HG03025 (cell line): ENCODE measurements at regions not wholly inside any gene's neighbourhood (a gene's known extent, or its start where the extent isn't known, plus 50 kb on each side); places are given as distances from the start of the nearest gene placed in this dataset.

Source experiments
- ATAC-seq: cut with Tn5 transposase; IDR thresholded peaks from one replicate; pipeline ENCODE4 v1.9.1; 2021; ENCODE audit warnings: mild to moderate bottlenecking, moderate library complexity; ENCODE audit not compliant: unreplicated experiment, low FRiP score

DNA sequence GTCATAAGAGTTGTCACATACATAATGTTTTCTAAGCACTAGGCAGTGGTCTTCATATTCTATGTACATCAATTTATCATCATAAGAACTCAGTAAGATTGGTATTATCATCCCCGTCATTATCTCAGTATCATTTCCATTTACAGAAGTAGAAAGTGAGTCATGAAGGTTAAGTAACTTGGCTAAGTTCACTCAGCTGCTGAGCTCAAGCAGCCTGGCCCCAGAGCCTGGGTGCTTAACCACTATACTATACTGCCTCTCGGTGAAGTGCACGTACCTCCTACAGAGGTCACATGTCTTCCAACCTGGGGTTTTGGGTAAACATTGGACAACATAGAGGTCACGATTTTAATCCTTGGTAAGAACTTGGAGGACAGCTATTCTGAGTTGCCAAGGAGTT is 161.5 kb upstream of the GATB start:
- no peak for ATAC-seq

DNA sequence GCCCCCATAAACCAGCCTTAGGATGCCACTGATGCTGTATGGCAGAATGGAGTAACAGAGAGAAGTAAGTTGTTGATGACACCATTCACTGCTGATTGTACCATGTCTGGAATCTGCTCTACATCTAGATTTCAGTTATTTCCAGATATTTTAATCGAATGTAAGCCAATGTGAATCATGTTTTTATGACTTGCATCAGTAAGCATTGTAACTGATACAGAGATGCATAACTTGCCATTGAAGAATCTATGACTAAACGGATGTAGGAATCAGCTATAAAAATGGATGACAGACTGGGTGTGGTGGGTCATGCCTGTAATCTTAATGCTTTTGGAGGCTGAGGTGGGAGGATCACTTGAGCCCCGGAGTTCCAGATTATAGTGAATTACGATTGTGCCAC is 161.0 kb upstream of the GATB start:
- no peak for ATAC-seq

DNA sequence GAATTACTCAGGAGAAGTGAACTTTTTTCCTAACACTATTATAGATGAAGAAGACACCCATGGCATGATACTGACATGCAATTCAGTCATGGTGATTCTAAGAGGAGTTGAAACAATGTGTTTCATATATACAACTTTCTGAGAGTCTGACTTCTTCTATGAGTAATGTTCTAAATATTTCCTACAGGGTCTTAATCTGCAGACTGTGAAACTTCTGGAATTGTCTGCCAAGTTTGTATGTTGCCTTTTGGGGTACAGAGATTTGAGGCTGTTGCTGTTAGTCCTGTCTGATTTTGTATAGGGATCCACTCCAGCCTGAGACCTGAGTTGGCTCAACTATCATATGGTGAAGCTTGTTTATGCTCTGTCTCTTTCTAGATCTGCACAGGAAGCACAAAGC is 160.6 kb upstream of the GATB start:
- no peak for ATAC-seq

DNA sequence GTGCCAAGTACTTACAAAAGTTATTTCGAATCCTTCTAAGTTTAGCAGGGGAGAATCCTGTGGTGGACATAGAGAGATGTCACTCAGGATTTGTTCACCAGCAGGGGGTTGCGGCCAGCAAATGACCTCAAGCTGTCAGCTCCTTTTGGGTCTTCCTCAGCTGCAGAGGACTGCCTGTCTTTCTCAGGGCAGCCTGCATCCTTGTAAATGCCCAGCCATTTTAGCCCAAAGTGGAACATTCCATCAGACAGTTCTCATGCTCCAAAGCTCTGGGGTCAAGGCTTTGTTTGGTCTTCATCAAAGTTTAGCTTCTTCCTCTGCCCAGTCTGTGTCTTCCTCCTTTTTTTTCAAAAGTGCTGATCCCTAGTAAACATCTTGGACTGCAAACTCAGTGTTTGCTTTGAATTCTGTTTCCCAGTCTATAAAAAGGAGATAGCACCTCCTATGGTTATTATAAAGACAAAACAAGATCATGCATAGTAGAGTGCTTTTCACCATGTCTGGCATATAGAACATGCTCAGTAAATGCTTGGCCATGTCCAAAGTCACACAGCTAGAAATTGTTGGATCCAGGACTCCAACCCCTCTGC is 156.4 kb upstream of the GATB start:
- ATAC-seq: no peak

DNA sequence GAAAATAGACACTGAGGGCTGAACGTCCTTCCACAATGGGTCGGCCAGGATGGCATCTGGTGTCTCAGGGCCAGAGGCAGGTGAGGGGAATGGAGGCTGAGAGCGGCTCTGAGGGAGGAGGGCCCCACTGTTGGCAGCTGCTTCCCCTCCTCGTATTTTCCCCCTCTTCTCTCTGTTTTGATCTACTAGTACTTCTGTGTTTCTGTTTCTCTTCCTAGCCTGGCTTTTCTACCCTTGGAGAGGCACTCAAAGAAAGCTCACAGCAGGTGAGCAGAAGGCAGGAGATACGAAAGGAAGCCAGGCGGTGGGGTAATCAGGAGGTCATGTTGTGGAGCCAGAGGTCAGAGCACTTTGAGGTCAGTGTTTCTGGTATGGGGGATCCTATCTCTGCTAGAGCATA is 151.8 kb upstream of the GATB start:
- ATAC-seq: no peak

DNA sequence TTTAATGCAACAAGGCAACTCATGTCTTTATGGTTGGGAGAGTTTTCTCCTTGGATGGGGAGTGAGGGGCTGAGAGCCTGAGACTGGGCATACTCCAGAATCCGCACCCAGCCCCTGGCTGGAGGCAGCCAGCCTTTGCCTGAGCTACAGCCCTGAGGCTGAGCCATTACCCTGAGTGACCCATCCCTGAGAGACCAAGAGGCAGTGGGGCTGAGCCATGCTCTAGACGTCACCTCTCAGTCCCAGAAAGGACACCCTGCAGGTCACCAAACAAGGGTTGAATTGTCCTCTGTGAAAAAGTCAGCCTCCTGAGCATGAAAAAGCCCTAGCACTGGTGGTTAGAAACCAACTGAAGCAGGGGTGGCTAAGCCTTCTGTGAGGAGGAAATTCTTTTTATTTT is 151.2 kb upstream of the GATB start:
- ATAC-seq: no peak

DNA sequence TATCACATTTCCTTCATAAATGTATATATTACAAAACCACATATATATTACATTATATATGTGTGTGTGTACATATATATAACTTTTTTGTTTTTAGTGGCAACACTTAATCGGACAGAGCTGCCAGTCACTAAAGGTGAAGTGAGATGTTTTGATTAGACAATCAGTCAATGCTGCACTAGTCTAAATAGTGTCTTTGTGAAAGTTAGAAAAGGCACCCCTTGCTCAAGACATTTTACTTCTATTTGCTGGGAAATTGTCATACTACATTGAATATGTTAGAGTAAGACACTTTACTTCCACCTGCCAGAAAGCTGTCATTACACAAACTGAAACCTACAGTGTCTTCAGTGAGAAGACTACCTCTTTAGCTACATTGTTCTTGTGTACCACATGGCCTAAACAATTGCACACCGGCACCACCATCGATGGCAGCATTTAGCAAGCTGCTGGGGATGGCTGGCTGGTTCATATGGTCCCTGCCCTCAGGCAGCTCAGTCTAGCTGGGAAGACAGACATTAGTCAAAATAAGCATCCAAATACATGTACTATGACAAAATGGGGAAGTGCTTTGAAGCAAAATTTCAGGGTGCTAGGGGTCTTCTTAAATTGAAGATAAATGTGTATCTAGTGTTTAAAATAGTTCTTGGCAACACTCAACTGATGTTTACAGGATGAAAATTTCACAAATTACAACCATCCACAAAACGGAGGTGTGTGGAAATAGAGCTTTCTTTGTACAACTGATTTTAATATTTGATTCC is 148.1 kb upstream of the GATB start:
- no peak for ATAC-seq

DNA sequence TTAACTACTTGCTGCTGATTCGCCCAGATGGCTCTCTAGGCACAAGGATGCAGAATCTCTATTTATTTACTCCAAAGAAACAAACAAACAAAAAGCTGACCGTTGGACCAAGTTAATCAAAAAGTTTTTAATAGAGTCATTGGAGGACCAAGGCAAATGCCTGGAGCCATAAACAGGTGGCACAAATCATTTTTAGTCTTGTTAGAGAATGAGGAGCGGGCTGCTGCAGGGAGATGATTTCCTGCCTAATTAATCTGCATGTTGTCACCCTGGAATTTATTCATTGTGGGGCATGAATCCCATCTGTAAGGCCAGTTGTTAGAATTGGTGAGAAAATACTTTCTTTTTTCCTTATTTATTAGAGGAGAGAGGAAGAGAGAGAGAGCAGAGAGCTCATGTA is 147.4 kb upstream of the GATB start:
- no peak for ATAC-seq

DNA sequence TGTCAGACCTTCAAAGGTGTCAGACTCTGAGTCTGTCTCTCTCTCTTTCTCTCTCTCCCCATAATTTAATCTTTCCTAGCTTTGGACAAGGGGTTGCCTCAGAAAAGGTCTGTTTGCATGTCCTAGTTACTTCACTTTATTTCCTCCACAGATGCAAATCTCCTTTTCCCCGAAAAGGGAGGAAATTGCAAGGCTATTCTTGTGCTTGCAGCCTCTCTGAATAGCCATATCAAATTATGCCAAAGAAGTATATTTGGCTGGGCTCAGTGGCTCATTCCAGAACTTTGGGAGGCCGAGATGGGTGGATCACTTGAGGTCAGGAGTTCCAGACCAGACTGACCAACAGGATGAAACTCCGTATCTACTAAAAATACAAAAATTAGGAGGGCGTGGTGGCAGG is 145.6 kb upstream of the GATB start:
- ATAC-seq: no peak

DNA sequence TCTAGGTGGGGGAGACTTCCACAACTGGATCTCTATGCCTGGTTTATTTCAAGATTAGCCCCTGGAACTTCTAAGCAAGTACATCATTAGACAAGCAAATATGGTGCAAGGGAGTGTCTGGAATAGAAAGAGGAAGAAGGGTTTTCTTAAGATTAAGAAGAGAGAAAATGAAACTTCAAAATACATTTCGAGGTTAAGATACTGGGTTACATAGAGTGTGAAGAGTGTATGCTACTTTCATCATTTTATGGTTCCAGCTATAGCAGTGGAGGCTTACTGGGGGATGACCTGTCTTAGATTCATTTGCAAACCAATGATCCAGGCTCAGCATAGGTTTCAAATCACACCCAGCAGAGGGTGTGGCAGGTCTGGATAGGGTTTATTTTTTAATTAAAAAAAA is 144.4 kb upstream of the GATB start:
- peak; percentile 97 for ATAC-seq

DNA sequence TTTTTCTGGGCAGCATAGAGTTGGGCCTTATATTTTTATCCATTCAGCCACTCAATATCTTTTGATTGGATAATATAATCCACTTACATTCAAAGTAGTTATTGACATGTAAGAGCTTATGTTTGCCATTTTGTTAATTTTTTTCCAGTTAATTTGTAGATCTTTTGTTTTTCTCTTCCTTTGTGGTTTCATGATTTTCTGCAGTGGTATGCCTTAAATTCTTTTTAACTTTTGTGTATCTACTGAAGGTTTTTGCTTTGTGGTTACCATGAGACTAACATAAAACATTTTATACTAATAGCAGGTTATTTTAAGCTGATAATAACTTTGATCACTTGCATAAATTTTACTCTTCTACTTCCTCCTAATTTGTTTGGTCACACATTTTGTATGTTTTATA is 140.8 kb upstream of the GATB start:
- ATAC-seq: no peak

DNA sequence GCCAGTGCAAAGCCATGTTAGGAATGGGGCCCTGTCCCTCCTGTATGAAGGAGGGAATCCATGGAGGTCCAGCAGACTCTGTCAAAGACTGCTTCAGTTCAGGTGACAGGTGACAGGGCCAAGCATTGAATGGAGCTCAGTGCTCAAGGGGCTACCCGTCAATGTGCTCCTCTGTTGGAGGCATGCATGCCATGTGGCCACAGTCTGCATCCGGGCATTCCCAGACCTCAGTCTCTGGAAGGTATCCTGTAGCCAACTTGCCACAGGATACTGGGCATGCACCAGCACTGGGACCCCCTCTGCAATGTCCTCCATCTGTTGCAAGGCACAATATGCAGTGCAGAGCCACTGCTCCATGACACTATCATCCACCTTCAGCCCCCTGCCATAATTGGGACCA is 136.1 kb upstream of the GATB start:
- no peak for ATAC-seq

DNA sequence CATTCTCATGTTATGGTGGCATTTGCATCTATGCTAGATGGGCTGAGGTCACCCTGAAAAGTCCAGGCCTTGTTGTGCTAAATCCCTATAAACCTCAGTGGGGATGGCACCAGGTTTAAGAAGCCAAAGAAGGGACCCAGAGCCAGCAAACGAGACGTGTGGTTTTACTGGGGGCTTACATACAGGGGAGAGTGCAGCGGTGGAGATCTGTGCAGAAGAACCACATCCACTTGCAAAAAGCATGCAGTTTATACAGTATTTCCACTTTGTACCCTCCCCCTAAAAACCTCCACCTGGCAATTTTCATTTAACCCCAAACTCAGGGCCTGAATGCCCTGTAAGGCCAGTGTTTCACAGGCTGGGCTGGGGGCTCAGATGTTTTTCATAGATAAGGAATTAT is 134.9 kb upstream of the GATB start:
- ATAC-seq: no peak

DNA sequence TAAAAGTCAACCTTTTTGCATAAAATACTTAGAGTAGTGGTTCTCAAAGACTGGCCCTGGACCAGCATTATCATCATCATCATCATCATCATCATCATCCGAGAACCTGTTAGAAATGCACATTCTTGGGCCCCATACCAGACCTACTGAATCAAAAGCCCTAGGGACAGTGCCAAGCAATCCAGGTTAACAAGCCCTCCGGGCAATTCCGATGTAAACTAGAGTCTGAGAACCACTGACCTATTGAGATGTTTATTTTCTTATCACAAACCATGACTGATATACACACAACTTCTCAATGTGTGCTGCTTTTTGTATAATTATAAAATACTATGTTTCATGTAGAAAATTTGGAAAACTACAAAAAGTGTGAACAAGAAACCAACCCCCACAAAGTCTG is 133.4 kb upstream of the GATB start:
- no peak for ATAC-seq

DNA sequence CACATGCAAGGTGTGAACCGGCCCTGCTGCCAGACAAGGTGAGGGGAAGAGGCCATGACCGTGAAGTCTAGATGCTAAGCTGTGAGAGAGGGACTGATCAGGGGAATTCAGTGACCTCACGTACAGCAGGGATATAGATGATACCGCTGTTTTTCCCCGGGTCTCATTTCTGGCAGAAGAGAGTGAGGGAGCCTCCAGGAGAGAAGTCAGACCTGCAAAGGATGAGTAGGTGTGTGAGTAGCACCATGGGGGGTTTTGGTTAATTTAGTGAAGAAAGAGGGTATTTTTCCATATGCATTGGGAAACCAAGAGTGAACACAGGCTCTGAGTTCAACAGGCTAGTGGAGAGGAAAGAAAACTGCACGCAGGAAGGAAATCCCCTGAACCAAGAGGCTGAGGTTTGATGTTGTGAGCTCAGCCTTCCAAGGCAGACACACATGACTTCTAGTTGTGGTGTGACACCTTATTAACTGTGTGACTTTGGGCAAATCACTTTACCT is 127.6 kb upstream of the GATB start:
- peak; percentile 2 for ATAC-seq

DNA sequence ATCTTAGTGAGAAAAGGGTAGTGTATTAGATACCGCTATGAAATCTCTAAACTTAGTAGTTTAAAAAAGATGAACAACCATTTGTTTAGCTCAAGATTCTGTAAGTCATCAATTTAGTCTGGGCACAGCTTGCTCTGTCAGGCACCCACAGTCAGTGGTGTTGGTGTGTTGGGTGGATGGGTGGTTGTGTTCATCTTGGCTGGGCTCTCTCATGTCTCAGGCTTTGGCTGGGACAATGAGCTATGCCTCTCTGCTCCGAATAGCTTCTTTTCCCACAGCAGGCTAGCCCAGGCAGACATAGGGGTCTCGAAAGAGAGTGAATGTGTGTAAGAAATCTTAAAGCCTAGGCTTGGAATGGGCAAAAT is 127.0 kb upstream of the GATB start:
- ATAC-seq: peak; percentile 44

DNA sequence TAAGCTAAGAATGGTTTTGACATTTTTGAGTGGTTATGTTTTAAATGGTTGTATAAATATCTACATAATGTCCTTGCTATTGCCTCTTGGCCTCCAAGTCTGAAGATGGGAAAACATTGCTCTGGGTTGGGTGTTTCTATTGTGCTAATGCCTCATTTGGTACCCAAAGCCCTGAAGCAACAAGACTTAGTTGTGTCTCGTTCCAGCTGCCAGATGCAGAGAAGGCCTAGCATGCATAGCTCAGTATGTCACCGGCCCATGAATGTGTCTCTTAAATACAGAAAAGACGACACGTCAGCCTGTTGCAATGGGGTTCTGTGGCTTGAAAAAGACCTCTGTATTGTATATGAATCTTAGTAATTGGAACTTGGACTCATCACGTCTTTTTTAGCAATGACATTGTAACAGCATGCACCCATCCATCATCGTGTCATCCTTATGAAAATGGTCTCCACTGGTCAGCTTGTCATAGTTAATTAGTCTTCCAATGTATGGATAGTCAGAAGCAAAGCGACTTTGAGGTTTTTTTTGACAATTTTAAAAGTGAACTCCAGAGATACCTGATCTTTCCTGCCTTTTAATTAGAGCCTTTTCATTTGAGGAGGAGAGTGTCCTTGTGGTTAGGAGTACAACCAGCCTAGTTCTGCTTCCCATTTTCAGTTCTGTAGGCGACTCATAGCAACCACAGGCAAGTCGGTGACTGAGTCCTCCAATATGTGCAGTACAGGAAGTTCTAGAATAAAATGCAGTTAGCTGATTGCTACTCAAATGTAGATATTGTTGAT is 126.4 kb upstream of the GATB start:
- ATAC-seq: peak; percentile 90

DNA sequence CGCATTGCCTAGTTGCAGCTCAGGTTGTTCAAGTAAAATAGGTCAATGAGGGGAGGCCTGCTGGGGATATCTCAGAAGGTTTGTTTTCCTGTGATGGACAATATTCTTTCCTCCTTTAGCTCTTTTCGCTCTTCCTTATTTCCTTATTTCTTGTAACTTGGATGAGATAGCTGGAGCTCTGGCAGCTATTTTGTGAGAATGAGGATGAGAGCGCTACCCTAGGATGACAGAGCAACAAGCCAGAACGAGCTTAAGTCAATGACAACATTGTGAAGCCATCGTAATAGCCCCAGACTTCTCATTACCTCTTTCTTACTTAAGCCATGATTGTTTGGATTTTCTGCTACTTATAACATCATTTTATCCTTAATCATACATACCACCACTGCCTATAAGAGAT is 124.3 kb upstream of the GATB start:
- no peak for ATAC-seq

DNA sequence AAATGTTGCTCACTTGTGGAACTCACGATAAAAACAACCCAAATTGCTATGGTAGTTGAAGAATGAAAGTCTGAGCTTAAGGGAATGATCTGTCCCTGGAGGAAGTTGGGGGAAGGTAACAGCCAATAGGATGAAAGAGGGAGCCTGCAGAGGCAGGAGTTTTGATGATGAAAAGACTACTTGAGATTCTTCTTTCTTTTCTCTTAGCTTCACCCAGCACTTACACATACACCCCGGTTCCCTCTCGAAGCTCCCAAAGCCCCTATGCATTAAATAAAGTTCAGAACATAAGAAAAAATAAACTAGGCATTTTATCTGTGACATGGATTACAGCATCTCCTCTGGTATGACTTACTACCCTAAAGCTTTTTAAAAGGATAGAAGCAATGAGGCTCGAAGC is 122.9 kb upstream of the GATB start:
- no peak for ATAC-seq

DNA sequence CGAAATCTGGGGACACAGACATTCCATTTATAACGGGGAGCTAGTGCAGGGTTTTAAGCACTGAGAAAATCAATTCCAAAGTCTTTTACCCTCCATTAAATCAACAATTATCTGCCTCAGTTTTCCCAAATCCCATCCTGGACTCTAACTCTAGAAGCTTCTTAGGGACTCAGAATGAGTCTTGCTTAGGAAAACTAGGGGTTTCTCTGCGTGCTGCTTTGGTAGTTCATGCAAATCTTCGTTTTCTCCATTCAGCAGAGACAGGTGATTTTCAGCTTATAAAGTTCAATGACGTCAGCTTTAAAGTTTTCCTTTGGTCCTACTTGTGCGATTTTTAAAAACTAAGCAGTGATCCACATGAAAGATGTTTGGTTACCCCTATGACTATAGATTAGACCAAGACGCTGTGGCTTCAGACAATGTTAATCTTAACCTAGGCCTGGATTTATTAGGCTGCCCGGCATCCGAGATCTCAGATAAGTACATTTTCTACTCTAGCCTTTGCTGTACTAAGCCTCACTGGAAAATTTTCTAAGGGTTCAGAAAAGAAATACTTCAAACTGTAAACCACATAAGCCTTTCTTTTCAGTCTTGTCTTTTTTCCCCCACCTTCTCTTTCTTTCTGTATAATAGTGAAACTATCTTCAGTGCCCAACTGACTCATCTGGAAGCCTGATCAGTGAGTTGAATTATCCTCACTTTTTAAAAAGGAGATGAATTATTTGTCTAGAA is 121.4 kb upstream of the GATB start:
- ATAC-seq: no peak
